Middle frontal gyrus (tissue), 1 donor: ENCODE measurements at regions not wholly inside any gene's neighbourhood (a gene's known extent, or its start where the extent isn't known, plus 50 kb on each side); places are given as distances from the start of the nearest gene placed in this dataset.

ENCODE experiments used
- DNase-seq: peaks from one replicate; pipeline ENCODE4 v3.0.0-alpha.2; 2015; ENCODE audit warnings: low spot score; ENCODE audit errors: extremely low spot score

- DNase-seq: no peak
These were observed 121.7 kb upstream of the BTBD3 start for GRCh38 chr20:11796026-11796425.

GRCh38 chr20:11797156-11797555, 120.5 kb upstream of the BTBD3 start:
- no peak for DNase-seq

GRCh38 chr20:11799281-11799684, 118.4 kb upstream of the BTBD3 start:
- DNase-seq: no peak

GRCh38 chr20:11807054-11808048, 110.3 kb upstream of the BTBD3 start:
- DNase-seq: no peak

GRCh38 chr20:11808841-11809240, 108.9 kb upstream of the BTBD3 start:
- DNase-seq: no peak

GRCh38 chr20:11810311-11811083, 107.2 kb upstream of the BTBD3 start:
- DNase-seq: no peak

- no peak for DNase-seq
These were observed 104.4 kb upstream of the BTBD3 start for GRCh38 chr20:11813106-11813890.

GRCh38 chr20:11814267-11814666, 103.4 kb upstream of the BTBD3 start:
- no peak for DNase-seq

- DNase-seq: no peak
These were observed 96.9 kb upstream of the BTBD3 start for GRCh38 chr20:11820838-11821237.

- DNase-seq: no peak
These were observed 95.2 kb upstream of the BTBD3 start for GRCh38 chr20:11822540-11822794.

GRCh38 chr20:11826334-11826733, 91.4 kb upstream of the BTBD3 start:
- no peak for DNase-seq

GRCh38 chr20:11832397-11832796, 85.3 kb upstream of the BTBD3 start:
- no peak for DNase-seq

GRCh38 chr20:11832851-11833250, 84.8 kb upstream of the BTBD3 start:
- DNase-seq: no peak

GRCh38 chr20:11833825-11834224, 83.9 kb upstream of the BTBD3 start:
- DNase-seq: no peak

- no peak for DNase-seq
These were observed 79.5 kb upstream of the BTBD3 start for GRCh38 chr20:11838076-11838636.

- no peak for DNase-seq
These were observed 75.7 kb upstream of the BTBD3 start for GRCh38 chr20:11841972-11842461.

- no peak for DNase-seq
These were observed 74.4 kb upstream of the BTBD3 start for GRCh38 chr20:11843289-11843688.

- no peak for DNase-seq
These were observed 73.0 kb upstream of the BTBD3 start for GRCh38 chr20:11844691-11845090.

- DNase-seq: no peak
These were observed 72.4 kb upstream of the BTBD3 start for GRCh38 chr20:11845340-11845739.

GRCh38 chr20:11846131-11846530, 71.6 kb upstream of the BTBD3 start:
- no peak for DNase-seq

- DNase-seq: no peak
These were observed 69.9 kb upstream of the BTBD3 start for GRCh38 chr20:11847827-11848226.
